ENCODE measurements at regions not wholly inside any gene's neighbourhood (a gene's known extent, or its start where the extent isn't known, plus 50 kb on each side); places are given as distances from the start of the nearest gene placed in this dataset.

- Histone ChIP-seq H3K27ac (ENCODE audit: low read depth, low read length) (no peak overlapping the region), H2BK120ac (replicated peaks; ENCODE audit: low read depth, low read length) (no peak overlapping the region), H4K91ac (replicated peaks; ENCODE audit: insufficient read length, low read length) (no peak overlapping the region), H3K9me3 (ENCODE audit: insufficient read depth in 2 of 2, low read depth in 1 of 2, low read length in 1 of 2) (peaks cover 50 to 92% of the 10 kb centered on the region in 2 experiments), H3K4me2 (ENCODE audit: insufficient read depth in 1 of 2, low read depth in 2 of 2, low read length in 2 of 2) (no peak overlapping the region), H2AFZ (ENCODE audit: low read length) (no peak overlapping the region), H2BK15ac (ENCODE audit: low read length) (no peak overlapping the region), H3K9ac (replicated peaks in 1 of 4; ENCODE audit: extremely low read depth in 1 of 4, low read depth in 3 of 4, low read length in 3 of 4) (no peak overlapping the region), H4K5ac (ENCODE audit: insufficient read length, low read depth, low read length) (no peak overlapping the region), H3K36me3 (ENCODE audit: control insufficient read depth in 2 of 4, insufficient read depth in 4 of 4, low read length in 3 of 4) (no peaks in the 10 kb centered on the region), H3K4me3 (ENCODE audit: extremely low read depth in 1 of 4, insufficient read depth in 2 of 4, low read depth in 3 of 4, low read length in 4 of 4) (no peak overlapping the region), H2BK12ac (ENCODE audit: low read depth, low read length) (no peak overlapping the region), H3K23me2 (ENCODE audit: low read depth, low read length) (no peaks in the 10 kb centered on the region), H2BK20ac (ENCODE audit: low read length) (no peak overlapping the region), H3K4me1 (replicated peaks in 1 of 4; ENCODE audit: control insufficient read depth in 3 of 4, insufficient read depth in 4 of 4, low read length in 3 of 4) (no peaks in the 10 kb centered on the region), H4K8ac (ENCODE audit: extremely low read depth, insufficient read depth, low read length) (no peak overlapping the region), H2BK5ac (ENCODE audit: low read depth, low read length) (no peak overlapping the region), H2AK5ac (ENCODE audit: low read depth, low read length) (no peak overlapping the region), H3K23ac (ENCODE audit: insufficient read length) (no peak overlapping the region), H3K18ac (ENCODE audit: extremely low read depth, low read length) (no peak overlapping the region), H3K27me3 (replicated peaks in 1 of 4; ENCODE audit: control insufficient read depth in 3 of 4, extremely low read depth in 1 of 4, insufficient read depth in 3 of 4, low read length in 3 of 4) (no peaks in the 10 kb centered on the region), H4K20me1 (replicated peaks in 1 of 2; ENCODE audit: control insufficient read depth in 1 of 2, insufficient read depth in 2 of 2, low read length in 2 of 2) (no peaks in the 10 kb centered on the region), H3K4ac (replicated peaks; ENCODE audit: insufficient read length, low read depth, low read length) (no peak overlapping the region), H3K79me1 (ENCODE audit: low read depth, low read length) (no peaks in the 10 kb centered on the region), H3K56ac (replicated peaks; ENCODE audit: insufficient read length, low read depth, low read length) (no peak overlapping the region), H3K14ac (ENCODE audit: insufficient read length) (no peak overlapping the region), H3K79me2 (ENCODE audit: control insufficient read depth in 1 of 2, insufficient read depth in 2 of 2, low read length in 2 of 2) (no peaks in the 10 kb centered on the region)
- WGBS, 2 experiments (ENCODE audit: extremely low coverage in 1 of 2, insufficient coverage in 1 of 2, insufficient read length in 1 of 2, insufficient replicate concordance in 2 of 2, low coverage in 1 of 2, low lambda C conversion rate in 2 of 2, missing lambda C conversion rate in 1 of 2) = 83% methylated on average over 13 of the region's 18 CpGs; no CpG with 5 or more reads in 1 of the 2 experiments
- DNase-seq (ENCODE audit: low read depth in 1 of 2, low spot score in 2 of 2) (no peak), FAIRE-seq (no peak)
- ChIA-PET POLR2A (ENCODE audit: partially characterized antibody) (no interaction called here), CTCF (ENCODE audit: partially characterized antibody) (no interaction called here)
- TF ChIP-seq RBBP5 (IDR thresholded peaks at IDR 0.05; ENCODE audit: borderline replicate concordance, low read depth, low read length) (no peak), RXRA (IDR thresholded peaks at IDR 0.05; ENCODE audit: insufficient read depth, low read depth, low read length) (no peak), NANOG (IDR thresholded peaks at IDR 0.05; ENCODE audit: insufficient read depth, low read depth, low read length, poor library complexity, severe bottlenecking) (no peak), EGR1 (IDR thresholded peaks at IDR 0.05; ENCODE audit: borderline replicate concordance, low read depth, low read length) (no peak), ZNF274 (IDR thresholded peaks at IDR 0.05; ENCODE audit: borderline replicate concordance, extremely low read depth, low read length) (no peak), CBX5 (IDR thresholded peaks at IDR 0.05; ENCODE audit: low read depth, low read length) (no peak), GABPA (IDR thresholded peaks at IDR 0.05; ENCODE audit: borderline replicate concordance, insufficient read depth, low read length) (no peak), POU5F1 (IDR thresholded peaks at IDR 0.05; ENCODE audit: low read depth, low read length) (no peak), SRF (IDR thresholded peaks at IDR 0.05; ENCODE audit: low read depth, low read length) (no peak), TBP (IDR thresholded peaks at IDR 0.05; ENCODE audit: low read depth, low read length) (no peak), ATF3 (IDR thresholded peaks at IDR 0.05; ENCODE audit: insufficient read depth, low read depth, low read length) (no peak), SIX5 (IDR thresholded peaks at IDR 0.05; ENCODE audit: low read depth, low read length) (no peak), HDAC6 (IDR thresholded peaks at IDR 0.05; ENCODE audit: low read depth, low read length) (no peak)
These were observed 399.4 kb downstream of the TMEM121 start for GRCh38 chr14:105925615-105926372.

Measured in H1 (cell line).